HCT116 (cell line): ENCODE measurements at regions not wholly inside any gene's neighbourhood (a gene's known extent, or its start where the extent isn't known, plus 50 kb on each side); places are given as distances from the start of the nearest gene placed in this dataset.

Experiments
- ATAC-seq: fragments of 200-7000 bp; cut with Tn5 transposase; 2 replicates; pipeline ENCODE4 v1.9.1; 2020; ENCODE audit warnings: mild to moderate bottlenecking, moderate library complexity
- BruUV-seq: library from RNA; stranded (reverse); fragments of 400-500 nt; replicated peaks from 2 replicates; lab custom pipeline; 2021; lab: Mats Ljungman, UMichigan
- CTCF ChIA-PET: fragments of 300-600 bp; sonication (Branson Sonifier 250); formaldehyde crosslinking; loops from one replicate; lab custom pipeline; 2021; ENCODE audit warnings: antibody characterized with exemption; lab: Charles Lee
- POLR2A ChIA-PET: fragments of 300-600, 350-600 bp; sonication (Branson Sonifier 250); formaldehyde crosslinking; loops from one replicate; lab custom pipeline; 2021; ENCODE audit warnings: antibody characterized with exemption; lab: Charles Lee
- RAD21 ChIA-PET, 2 experiments: fragments of 300-600 bp; sonication (Branson Sonifier 250); formaldehyde crosslinking; loops; one replicate each; lab custom pipeline; 2023; ENCODE audit warnings: low total read pairs in 2 of 2; ENCODE audit not compliant: uncharacterized antibody in 2 of 2, unreplicated experiment in 2 of 2, low non-redundant PET in 1 of 2; lab: Charles Lee
- DNase-seq: peaks from one replicate; pipeline ENCODE4 v3.0.0-alpha.2; 2010; ENCODE audit warnings: low read depth, low spot score
- H2AFZ ChIP-seq: fragments of 200-600 bp; shearing (Covaris generic), sonication (generic); 2 replicates; pipeline ENCODE4 v1.6.1; 2017; ENCODE audit warnings: low read depth, mixed run types, mixed read lengths, antibody characterized with exemption, low read length; ENCODE audit not compliant: poor library complexity, severe bottlenecking
- H3K27ac ChIP-seq: 2 replicates; pipeline ENCODE4 v1.5.1; 2012; ENCODE audit warnings: low read depth, low read length
- H3K27me3 ChIP-seq: fragments of 200-600 bp; sonication (generic); 2 replicates; pipeline ENCODE4 v1.6.1; 2016; ENCODE audit warnings: mixed run types, low read length, mixed read lengths; ENCODE audit not compliant: insufficient read depth
- H3K36me3 ChIP-seq, 2 experiments: fragments of 200-500 bp in 1 of 2; fragments of 200-600 bp in 1 of 2; sonication (Bioruptor generic) in 1 of 2; sonication (generic) in 1 of 2; 2 replicates each; pipeline versions ENCODE4 v1.5.1 to v1.6.1; 2014 to 2016; ENCODE audit warnings: low read length in 2 of 2, inconsistent platforms in 1 of 2, mixed read lengths in 1 of 2, mixed run types in 1 of 2; ENCODE audit not compliant: insufficient read depth in 2 of 2, control insufficient read depth in 1 of 2
- H3K4me1 ChIP-seq, 2 experiments: fragments of 200-600 bp in 1 of 2; sonication (generic) in 1 of 2; 2 replicates each; pipeline versions ENCODE4 v1.5.1 to v1.6.1; 2012 to 2017; ENCODE audit warnings: low read length in 2 of 2, inconsistent platforms in 1 of 2, mild to moderate bottlenecking in 1 of 2, mixed read lengths in 1 of 2, mixed run types in 1 of 2, moderate library complexity in 1 of 2; ENCODE audit not compliant: insufficient read depth in 2 of 2, control insufficient read depth in 1 of 2
- H3K4me2 ChIP-seq: fragments of 200-600 bp; sonication (generic); 2 replicates; pipeline ENCODE4 v1.6.1; 2017; ENCODE audit warnings: mixed run types, low read length, mixed read lengths
- H3K4me3 ChIP-seq, 2 experiments: fragments of 200-600 bp in 1 of 2; sonication (generic) in 1 of 2; replicated peaks in 1 of 2; 2 replicates each; pipeline ENCODE4 v1.5.1; 2011 to 2016; ENCODE audit warnings: low read length in 2 of 2, control low read depth in 1 of 2, low read depth in 1 of 2, mild to moderate bottlenecking in 1 of 2, mixed read lengths in 1 of 2, mixed run types in 1 of 2
- H3K79me2 ChIP-seq: fragments of 200-600 bp; sonication (generic); 2 replicates; pipeline ENCODE4 v1.6.1; 2017; ENCODE audit warnings: mild to moderate bottlenecking, mixed run types, low read length, moderate library complexity, mixed read lengths; ENCODE audit not compliant: insufficient read depth
- H3K9ac ChIP-seq: fragments of 200-600 bp; sonication (generic); 2 replicates; pipeline ENCODE4 v1.6.1; 2016; ENCODE audit warnings: low read length, mixed read lengths
- H3K9me2 ChIP-seq: fragments of 200-600 bp; sonication (generic), shearing (Covaris generic); 2 replicates; pipeline ENCODE4 v1.6.1; 2017; ENCODE audit warnings: mixed run types, mild to moderate bottlenecking, moderate library complexity; ENCODE audit not compliant: insufficient read depth
- H3K9me3 ChIP-seq, 2 experiments: fragments of 200-500 bp in 1 of 2; fragments of 200-600 bp in 1 of 2; sonication (Bioruptor generic) in 1 of 2; sonication (generic) in 1 of 2; 2 replicates each; pipeline ENCODE4 v1.6.1; 2014 to 2017; ENCODE audit warnings: low read length in 2 of 2, mixed read lengths in 2 of 2, inconsistent platforms in 1 of 2, low read depth in 1 of 2, mild to moderate bottlenecking in 1 of 2, mixed run types in 1 of 2, moderate library complexity in 1 of 2; ENCODE audit not compliant: control insufficient read depth in 1 of 2, insufficient read depth in 1 of 2
- H4K20me1 ChIP-seq: fragments of 200-600 bp; sonication (generic), shearing (Covaris generic); 2 replicates; pipeline ENCODE4 v1.6.1; 2017; ENCODE audit warnings: mixed run types, mild to moderate bottlenecking, moderate library complexity; ENCODE audit not compliant: insufficient read depth
- CBX3 ChIP-seq: IDR thresholded peaks from 2 replicates; pipeline ENCODE4 v1.6.1; 2012; ENCODE audit warnings: low read depth
- CTCF ChIP-seq, 3 experiments: fragments of 200-600 bp in 1 of 3; sonication (generic) in 1 of 3; IDR thresholded peaks in 2 of 3; conservative IDR thresholded peaks in 1 of 3; 2 replicates each; pipeline ENCODE4 v1.5.1; 2012 to 2017; ENCODE audit warnings: low read depth in 2 of 3, low read length in 2 of 3, antibody characterized with exemption in 1 of 3, borderline replicate concordance in 1 of 3, control low read depth in 1 of 3, mild to moderate bottlenecking in 1 of 3, mixed read lengths in 1 of 3, mixed run types in 1 of 3, moderate library complexity in 1 of 3; ENCODE audit not compliant: insufficient read depth in 1 of 3
- ELF1 ChIP-seq: IDR thresholded peaks from 2 replicates; pipeline ENCODE4 v1.6.1; 2012; ENCODE audit warnings: low read depth, borderline replicate concordance
- EZH2 ChIP-seq: fragments of 200-600 bp; sonication (generic); IDR thresholded peaks from 2 replicates; pipeline ENCODE4 v1.6.1; 2017; ENCODE audit warnings: antibody characterized with exemption, mixed run types
- EZH2phosphoT487 ChIP-seq: fragments of 200-600 bp; IDR thresholded peaks from 2 replicates; pipeline ENCODE4 v1.6.1; 2018; ENCODE audit warnings: antibody characterized with exemption, borderline replicate concordance
- FOSL1 ChIP-seq: IDR thresholded peaks from 2 replicates; pipeline ENCODE4 v1.6.1; 2012; ENCODE audit warnings: low read depth
- JUND ChIP-seq: IDR thresholded peaks from 2 replicates; pipeline ENCODE4 v1.6.1; 2012
- POLR2AphosphoS5 ChIP-seq: IDR thresholded peaks from 2 replicates; pipeline ENCODE4 v1.6.1; 2011; ENCODE audit warnings: mild to moderate bottlenecking, low read depth, low read length, moderate library complexity
- RAD21 ChIP-seq: IDR thresholded peaks from 2 replicates; pipeline ENCODE4 v1.6.1; 2012; ENCODE audit warnings: low read depth, mild to moderate bottlenecking
- SIN3A ChIP-seq: IDR thresholded peaks from 2 replicates; pipeline ENCODE4 v1.6.1; 2012; ENCODE audit warnings: low read depth
- SP1 ChIP-seq: IDR thresholded peaks from 2 replicates; pipeline ENCODE4 v1.6.1; 2012; ENCODE audit warnings: low read depth
- SRF ChIP-seq: IDR thresholded peaks from 2 replicates; pipeline ENCODE4 v1.6.1; 2012; ENCODE audit warnings: low read depth
- YY1 ChIP-seq: IDR thresholded peaks from 2 replicates; pipeline ENCODE4 v1.6.1; 2011; ENCODE audit warnings: low read length, low read depth, moderate library complexity, mild to moderate bottlenecking; ENCODE audit not compliant: insufficient replicate concordance; ENCODE audit errors: extremely low read depth
- ZNF274 ChIP-seq: fragments of 200-500 bp; sonication (Bioruptor generic); IDR thresholded peaks from 2 replicates; pipeline ENCODE4 v1.6.1; 2014; ENCODE audit warnings: mild to moderate bottlenecking, low read depth, low read length, inconsistent platforms
- intact Hi-C: fragments of 100-400 bp; cut with micrococcal nuclease; formaldehyde crosslinking; loops from 2 replicates; pipeline ENCODE4 v1.10.0; 2022
- TF ChIP-seq, protein P1 (sequence below): IDR thresholded peaks from 2 replicates; pipeline ENCODE4 v1.6.1; 2012
- TF ChIP-seq, protein P2 (sequence below): IDR thresholded peaks from 2 replicates; pipeline ENCODE4 v1.6.1; 2012
- TF ChIP-seq, protein P3 (sequence below): IDR thresholded peaks from 2 replicates; pipeline ENCODE4 v1.6.1; 2011; ENCODE audit warnings: mild to moderate bottlenecking, low read length, moderate library complexity; ENCODE audit not compliant: insufficient replicate concordance; ENCODE audit errors: extremely low read depth
- TF ChIP-seq, protein P4 (sequence below): IDR thresholded peaks from 2 replicates; pipeline ENCODE4 v1.6.1; 2012; ENCODE audit warnings: low read depth

DNA sequence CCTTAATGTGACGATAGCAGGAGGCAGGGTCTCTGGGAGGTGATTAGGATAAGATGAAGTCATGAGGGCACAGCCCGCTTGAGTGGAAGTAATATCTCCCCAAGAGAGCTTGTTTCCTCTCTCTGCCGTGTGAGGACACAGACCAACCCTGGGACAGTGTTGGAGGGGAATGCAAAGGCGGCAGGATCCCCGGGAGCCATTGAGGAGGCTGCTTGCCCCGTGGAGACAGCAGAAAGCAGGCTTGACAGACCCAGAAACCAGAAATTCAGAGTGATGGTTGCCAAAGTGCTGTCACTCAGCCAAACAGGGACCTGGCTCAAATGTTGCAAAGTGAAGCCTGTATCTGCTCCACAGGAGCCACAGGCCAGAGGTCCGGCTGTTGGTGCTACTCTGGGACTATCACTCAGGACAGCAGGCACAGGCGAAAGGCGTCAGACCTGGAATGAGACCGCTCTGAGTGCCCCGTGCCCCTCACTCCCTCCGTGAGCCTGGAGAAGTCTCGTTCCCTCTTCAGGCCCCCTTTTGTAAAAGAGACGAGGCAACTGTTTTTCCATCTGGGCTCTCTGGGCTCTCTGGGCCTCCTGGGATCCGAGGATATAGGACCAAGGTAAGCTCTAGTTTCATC lies 96.6 kb upstream of the VANGL1 start:
- Histone ChIP-seq H3K4me3 (no peak overlapping the region), H3K9ac (peak overlapping the region; percentile 52; the same call in 1 of the 2 replicates), H3K9me3 (no peaks in the 10 kb centered on the region), H3K4me2 (peak overlapping the region; percentile 78), H3K79me2 (no peaks in the 10 kb centered on the region), H2AFZ (peak overlapping the region; percentile 92), H3K27me3 (no peaks in the 10 kb centered on the region), H3K27ac (peak overlapping the region; percentile 64; the same call in 1 of the 2 replicates), H4K20me1 (no peaks in the 10 kb centered on the region), H3K9me2 (no peaks in the 10 kb centered on the region), H3K4me1 (peaks cover 15 to 25% of the 10 kb centered on the region in 2 experiments), H3K36me3 (no peaks in the 10 kb centered on the region)
- POLR2A ChIA-PET, result no interaction called here
- ATAC-seq (peak; percentile 11), DNase-seq (no peak)
- no peak for TF ChIP-seq EZH2phosphoT487
- TF ChIP-seq, protein P1, sequence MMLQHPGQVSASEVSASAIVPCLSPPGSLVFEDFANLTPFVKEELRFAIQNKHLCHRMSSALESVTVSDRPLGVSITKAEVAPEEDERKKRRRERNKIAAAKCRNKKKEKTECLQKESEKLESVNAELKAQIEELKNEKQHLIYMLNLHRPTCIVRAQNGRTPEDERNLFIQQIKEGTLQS, result no peak
- TF ChIP-seq JUND, result no peak
- no peak for TF ChIP-seq SP1
- TF ChIP-seq EZH2, result no peak
- no peak for TF ChIP-seq CBX3
- TF ChIP-seq YY1, result no peak
- no peak for TF ChIP-seq RAD21
- no peak for TF ChIP-seq ZNF274
- TF ChIP-seq, protein P2, sequence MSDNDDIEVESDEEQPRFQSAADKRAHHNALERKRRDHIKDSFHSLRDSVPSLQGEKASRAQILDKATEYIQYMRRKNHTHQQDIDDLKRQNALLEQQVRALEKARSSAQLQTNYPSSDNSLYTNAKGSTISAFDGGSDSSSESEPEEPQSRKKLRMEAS, result no peak
- no peak for TF ChIP-seq SIN3A
- TF ChIP-seq, protein P3, sequence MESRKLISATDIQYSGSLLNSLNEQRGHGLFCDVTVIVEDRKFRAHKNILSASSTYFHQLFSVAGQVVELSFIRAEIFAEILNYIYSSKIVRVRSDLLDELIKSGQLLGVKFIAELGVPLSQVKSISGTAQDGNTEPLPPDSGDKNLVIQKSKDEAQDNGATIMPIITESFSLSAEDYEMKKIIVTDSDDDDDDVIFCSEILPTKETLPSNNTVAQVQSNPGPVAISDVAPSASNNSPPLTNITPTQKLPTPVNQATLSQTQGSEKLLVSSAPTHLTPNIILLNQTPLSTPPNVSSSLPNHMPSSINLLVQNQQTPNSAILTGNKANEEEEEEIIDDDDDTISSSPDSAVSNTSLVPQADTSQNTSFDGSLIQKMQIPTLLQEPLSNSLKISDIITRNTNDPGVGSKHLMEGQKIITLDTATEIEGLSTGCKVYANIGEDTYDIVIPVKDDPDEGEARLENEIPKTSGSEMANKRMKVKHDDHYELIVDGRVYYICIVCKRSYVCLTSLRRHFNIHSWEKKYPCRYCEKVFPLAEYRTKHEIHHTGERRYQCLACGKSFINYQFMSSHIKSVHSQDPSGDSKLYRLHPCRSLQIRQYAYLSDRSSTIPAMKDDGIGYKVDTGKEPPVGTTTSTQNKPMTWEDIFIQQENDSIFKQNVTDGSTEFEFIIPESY, result no peak
- TF ChIP-seq ELF1, result no peak
- no peak for TF ChIP-seq FOSL1
- no peak for TF ChIP-seq CTCF (IDR thresholded peaks at IDR 0.05 in 2 of 3, conservative IDR thresholded peaks at IDR 0.05 in 1 of 3; ENCODE audit: borderline replicate concordance in 1 of 3, insufficient read depth in 1 of 3, low read depth in 2 of 3, low read length in 2 of 3)
- TF ChIP-seq, protein P4, sequence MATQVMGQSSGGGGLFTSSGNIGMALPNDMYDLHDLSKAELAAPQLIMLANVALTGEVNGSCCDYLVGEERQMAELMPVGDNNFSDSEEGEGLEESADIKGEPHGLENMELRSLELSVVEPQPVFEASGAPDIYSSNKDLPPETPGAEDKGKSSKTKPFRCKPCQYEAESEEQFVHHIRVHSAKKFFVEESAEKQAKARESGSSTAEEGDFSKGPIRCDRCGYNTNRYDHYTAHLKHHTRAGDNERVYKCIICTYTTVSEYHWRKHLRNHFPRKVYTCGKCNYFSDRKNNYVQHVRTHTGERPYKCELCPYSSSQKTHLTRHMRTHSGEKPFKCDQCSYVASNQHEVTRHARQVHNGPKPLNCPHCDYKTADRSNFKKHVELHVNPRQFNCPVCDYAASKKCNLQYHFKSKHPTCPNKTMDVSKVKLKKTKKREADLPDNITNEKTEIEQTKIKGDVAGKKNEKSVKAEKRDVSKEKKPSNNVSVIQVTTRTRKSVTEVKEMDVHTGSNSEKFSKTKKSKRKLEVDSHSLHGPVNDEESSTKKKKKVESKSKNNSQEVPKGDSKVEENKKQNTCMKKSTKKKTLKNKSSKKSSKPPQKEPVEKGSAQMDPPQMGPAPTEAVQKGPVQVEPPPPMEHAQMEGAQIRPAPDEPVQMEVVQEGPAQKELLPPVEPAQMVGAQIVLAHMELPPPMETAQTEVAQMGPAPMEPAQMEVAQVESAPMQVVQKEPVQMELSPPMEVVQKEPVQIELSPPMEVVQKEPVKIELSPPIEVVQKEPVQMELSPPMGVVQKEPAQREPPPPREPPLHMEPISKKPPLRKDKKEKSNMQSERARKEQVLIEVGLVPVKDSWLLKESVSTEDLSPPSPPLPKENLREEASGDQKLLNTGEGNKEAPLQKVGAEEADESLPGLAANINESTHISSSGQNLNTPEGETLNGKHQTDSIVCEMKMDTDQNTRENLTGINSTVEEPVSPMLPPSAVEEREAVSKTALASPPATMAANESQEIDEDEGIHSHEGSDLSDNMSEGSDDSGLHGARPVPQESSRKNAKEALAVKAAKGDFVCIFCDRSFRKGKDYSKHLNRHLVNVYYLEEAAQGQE, result no peak
- TF ChIP-seq POLR2AphosphoS5, result no peak
- TF ChIP-seq SRF, result no peak
- no TSS peak for BruUV-seq
- CTCF ChIA-PET, result interaction anchor here (0.7 kb wide), 1 partner anchor 226 kb away, joined by 3 read pairs; no protein-coding TSS in a partner anchor
- RAD21 ChIA-PET, result no interaction called here
- intact Hi-C loops, result loop anchor here (5.0 kb wide), 2 partner anchors 227 to 437 kb away; no protein-coding TSS in a partner anchor
